OCI-LY3 (cell line): ENCODE measurements at regions not wholly inside any gene's neighbourhood (a gene's known extent, or its start where the extent isn't known, plus 50 kb on each side); places are given as distances from the start of the nearest gene placed in this dataset.
"Not testable (repeated sequence)": the region's sequence is repeated elsewhere in the genome, so short reads cannot be mapped to it uniquely, and the experiment has no call there.

Experiments
- H2AFZ ChIP-seq: fragments of 200-600, 300-600 bp; shearing (Covaris generic); 2 replicates; pipeline ENCODE4 v1.6.0; 2014; ENCODE audit warnings: antibody characterized with exemption, low read depth, low read length
- H3K27ac ChIP-seq: fragments of 200-600, 300-600 bp; sonication (generic); 2 replicates; pipeline ENCODE4 v1.5.1; 2014; ENCODE audit warnings: mild to moderate bottlenecking, low read length, moderate library complexity, mixed read lengths
- H3K27me3 ChIP-seq: fragments of 200-600, 300-600 bp; sonication (generic); 2 replicates; pipeline ENCODE4 v1.6.1; 2014; ENCODE audit warnings: low read depth, low read length, mixed read lengths
- H3K36me3 ChIP-seq: fragments of 200-600, 300-600 bp; sonication (generic); replicated peaks from 2 replicates; pipeline ENCODE3; 2014; ENCODE audit warnings: low read depth, low read length, mixed read lengths
- H3K4me1 ChIP-seq: fragments of 300-600, 200-600 bp; sonication (generic); 2 replicates; pipeline ENCODE4 v1.6.1; 2014; ENCODE audit warnings: low read length, mixed read lengths
- H3K4me2 ChIP-seq: fragments of 200-600, 300-600 bp; sonication (generic); 2 replicates; pipeline ENCODE4 v1.6.1; 2014; ENCODE audit warnings: low read length, mixed read lengths
- H3K4me3 ChIP-seq: fragments of 300-600, 200-600 bp; sonication (generic); 2 replicates; pipeline ENCODE4 v1.5.1; 2014; ENCODE audit warnings: antibody characterized with exemption, mild to moderate bottlenecking, low read length, moderate library complexity
- H3K79me2 ChIP-seq: fragments of 300-600, 200-600 bp; shearing (Covaris generic); 2 replicates; pipeline ENCODE4 v1.6.1; 2014; ENCODE audit warnings: mild to moderate bottlenecking, low read length, mixed read lengths
- H3K9ac ChIP-seq: fragments of 300-600, 200-600 bp; shearing (Covaris generic); 2 replicates; pipeline ENCODE4 v1.6.0; 2014; ENCODE audit warnings: mild to moderate bottlenecking, low read length, moderate library complexity
- H3K9me3 ChIP-seq: fragments of 200-600, 300-600 bp; shearing (Covaris generic); 2 replicates; pipeline ENCODE4 v1.6.1; 2014; ENCODE audit warnings: low read length, mixed read lengths; ENCODE audit not compliant: insufficient read depth
- H4K20me1 ChIP-seq: fragments of 200-600, 300-600 bp; sonication (generic); 2 replicates; pipeline ENCODE4 v1.6.1; 2016; ENCODE audit warnings: low read length, mixed read lengths; ENCODE audit not compliant: insufficient read depth
- EZH2phosphoT487 ChIP-seq: fragments of 200-600 bp; shearing (Covaris generic); IDR thresholded peaks from 2 replicates; pipeline ENCODE4 v1.6.1; 2018; ENCODE audit warnings: antibody characterized with exemption, mixed run types, low read depth
- TF ChIP-seq, protein P1 (sequence below): fragments of 200-600, 300-600 bp; sonication (generic); IDR thresholded peaks from 2 replicates; pipeline ENCODE4 v1.5.1; 2014; ENCODE audit warnings: antibody characterized with exemption, low read length, low read depth

DNA sequence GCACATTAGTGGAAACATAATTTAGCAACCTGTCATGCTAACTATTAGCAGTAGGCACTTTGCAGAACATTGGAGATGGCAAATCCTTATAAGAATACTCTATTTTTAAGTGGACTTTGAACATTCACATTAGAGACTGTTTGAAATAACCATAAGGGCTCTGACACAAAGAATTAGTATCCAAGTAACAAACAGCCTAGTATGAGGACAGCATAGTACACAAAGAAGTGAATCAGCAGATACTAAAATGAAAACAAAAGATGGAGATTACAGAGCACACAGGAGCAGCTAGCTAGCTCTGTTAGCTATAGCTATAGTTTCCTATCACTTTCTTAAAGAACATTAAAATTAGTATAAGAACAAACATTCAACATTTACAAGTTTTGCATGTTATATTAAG is 256.3 kb upstream of the SPOPL start:
- Histone ChIP-seq H3K4me3 (no peak overlapping the region), H3K36me3 (no peaks in the 10 kb centered on the region), H3K79me2 (no peaks in the 10 kb centered on the region), H3K27me3 (no peaks in the 10 kb centered on the region), H3K4me2 (no peak overlapping the region), H4K20me1 (no peaks in the 10 kb centered on the region), H3K4me1 (no peaks in the 10 kb centered on the region), H3K9me3 (no peaks in the 10 kb centered on the region), H3K9ac (no peak overlapping the region), H2AFZ (no peak overlapping the region), H3K27ac (no peak overlapping the region)
- no peak for TF ChIP-seq EZH2phosphoT487
- TF ChIP-seq, protein P1, sequence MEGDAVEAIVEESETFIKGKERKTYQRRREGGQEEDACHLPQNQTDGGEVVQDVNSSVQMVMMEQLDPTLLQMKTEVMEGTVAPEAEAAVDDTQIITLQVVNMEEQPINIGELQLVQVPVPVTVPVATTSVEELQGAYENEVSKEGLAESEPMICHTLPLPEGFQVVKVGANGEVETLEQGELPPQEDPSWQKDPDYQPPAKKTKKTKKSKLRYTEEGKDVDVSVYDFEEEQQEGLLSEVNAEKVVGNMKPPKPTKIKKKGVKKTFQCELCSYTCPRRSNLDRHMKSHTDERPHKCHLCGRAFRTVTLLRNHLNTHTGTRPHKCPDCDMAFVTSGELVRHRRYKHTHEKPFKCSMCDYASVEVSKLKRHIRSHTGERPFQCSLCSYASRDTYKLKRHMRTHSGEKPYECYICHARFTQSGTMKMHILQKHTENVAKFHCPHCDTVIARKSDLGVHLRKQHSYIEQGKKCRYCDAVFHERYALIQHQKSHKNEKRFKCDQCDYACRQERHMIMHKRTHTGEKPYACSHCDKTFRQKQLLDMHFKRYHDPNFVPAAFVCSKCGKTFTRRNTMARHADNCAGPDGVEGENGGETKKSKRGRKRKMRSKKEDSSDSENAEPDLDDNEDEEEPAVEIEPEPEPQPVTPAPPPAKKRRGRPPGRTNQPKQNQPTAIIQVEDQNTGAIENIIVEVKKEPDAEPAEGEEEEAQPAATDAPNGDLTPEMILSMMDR, result no peak

DNA sequence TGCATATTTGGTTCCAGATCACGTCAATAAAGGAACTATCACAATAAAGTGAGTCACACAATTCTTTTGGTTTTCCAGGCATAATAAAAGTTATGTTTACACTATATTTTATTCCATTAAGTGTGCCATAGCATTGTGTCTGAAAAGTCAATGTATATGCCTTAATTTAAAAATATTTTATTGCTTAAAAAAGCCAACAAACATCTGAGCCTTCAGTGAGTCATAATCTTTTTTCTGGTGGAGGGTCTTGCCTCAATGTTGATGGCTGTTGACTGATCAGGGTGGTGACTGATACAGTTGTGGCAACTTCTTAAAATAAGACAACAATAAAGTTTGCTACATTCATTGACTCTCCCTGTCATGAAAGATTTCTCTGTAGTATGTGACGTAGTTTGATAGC is 254.3 kb upstream of the SPOPL start:
- Histone ChIP-seq H2AFZ (no peak overlapping the region), H3K36me3 (no peaks in the 10 kb centered on the region), H3K4me3 (no peak overlapping the region), H3K9me3 (no peaks in the 10 kb centered on the region), H4K20me1 (no peaks in the 10 kb centered on the region), H3K27me3 (no peaks in the 10 kb centered on the region), H3K79me2 (no peaks in the 10 kb centered on the region), H3K27ac (no peak overlapping the region), H3K9ac (no peak overlapping the region), H3K4me1 (no peaks in the 10 kb centered on the region), H3K4me2 (no peak overlapping the region)
- TF ChIP-seq, protein P1, result no peak
- no peak for TF ChIP-seq EZH2phosphoT487

DNA sequence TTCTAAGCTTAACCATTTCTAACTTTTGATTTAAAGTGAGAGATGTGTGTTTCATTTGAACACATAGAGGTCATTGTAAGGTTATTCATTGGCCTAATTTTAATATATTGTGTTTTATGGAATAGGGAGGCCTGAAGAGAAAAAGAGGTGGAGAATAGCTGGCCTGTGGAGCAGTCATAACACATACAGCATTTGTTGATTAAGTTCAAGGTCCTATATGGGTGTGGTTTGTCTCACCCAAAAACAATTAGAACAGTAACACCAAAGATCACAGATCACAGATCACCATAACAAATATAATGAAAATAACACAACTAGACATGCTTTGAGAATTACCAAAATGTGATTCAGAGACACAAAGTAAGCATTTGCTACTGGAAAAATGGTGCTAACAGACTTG is 252.4 kb upstream of the SPOPL start:
- Histone ChIP-seq H3K27ac (no peak overlapping the region), H3K4me3 (no peak overlapping the region), H3K4me1 (no peaks in the 10 kb centered on the region), H3K9me3 (no peaks in the 10 kb centered on the region), H4K20me1 (no peaks in the 10 kb centered on the region), H3K9ac (no peak overlapping the region), H3K79me2 (no peaks in the 10 kb centered on the region), H3K36me3 (no peaks in the 10 kb centered on the region), H3K4me2 (no peak overlapping the region), H3K27me3 (no peaks in the 10 kb centered on the region), H2AFZ (no peak overlapping the region)
- TF ChIP-seq, protein P1, result no peak
- TF ChIP-seq EZH2phosphoT487, result no peak

DNA sequence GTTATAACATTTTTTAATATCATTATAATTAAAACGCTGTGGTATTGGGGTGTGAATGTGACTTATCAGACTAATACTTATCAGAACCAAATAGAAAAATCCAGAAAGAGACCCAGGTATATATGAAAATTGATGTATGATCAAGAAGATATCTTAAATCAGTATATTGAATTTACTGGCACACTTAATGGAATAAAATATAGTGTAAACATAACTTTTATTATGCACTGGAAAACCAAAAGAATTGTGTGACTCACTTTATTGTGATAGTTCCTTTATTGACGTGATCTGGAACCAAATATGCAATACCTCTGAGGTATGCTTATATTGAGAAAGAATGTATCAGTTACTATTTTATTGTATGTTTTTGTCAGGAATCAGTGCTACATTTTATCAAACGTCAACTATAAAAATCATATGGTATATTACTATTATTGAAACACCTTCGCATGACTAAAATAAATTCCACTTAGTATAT is 250.7 kb upstream of the SPOPL start:
- not testable (repeated sequence) for H4K20me1 ChIP-seq, H3K4me3 ChIP-seq, H2AFZ ChIP-seq, H3K79me2 ChIP-seq, H3K4me2 ChIP-seq, H3K27ac ChIP-seq, H3K9ac ChIP-seq, H3K36me3 ChIP-seq, H3K4me1 ChIP-seq, H3K9me3 ChIP-seq, H3K27me3 ChIP-seq

DNA sequence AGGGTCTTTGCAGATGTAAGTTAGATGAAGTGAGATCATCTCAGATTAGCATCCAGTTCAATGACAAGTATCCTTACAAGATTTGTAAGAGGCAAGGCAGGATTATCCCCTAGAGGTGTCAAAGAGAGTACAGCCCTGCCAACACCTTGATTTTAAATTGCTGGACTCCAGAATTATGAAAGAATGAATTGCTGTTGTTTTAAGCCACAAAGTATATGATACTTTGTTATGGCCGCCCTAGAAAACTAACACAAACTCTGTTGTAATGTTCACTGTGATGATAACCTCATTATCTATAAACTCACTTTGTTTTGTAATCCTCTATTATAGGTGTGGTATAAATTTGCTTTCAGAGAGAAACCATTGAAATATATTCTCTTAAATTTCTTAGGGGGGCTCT is 249.0 kb upstream of the SPOPL start:
- Histone ChIP-seq H3K9ac (no peak overlapping the region), H4K20me1 (no peaks in the 10 kb centered on the region), H3K27me3 (no peaks in the 10 kb centered on the region), H3K79me2 (no peaks in the 10 kb centered on the region), H3K4me3 (no peak overlapping the region), H3K36me3 (no peaks in the 10 kb centered on the region), H3K4me1 (no peaks in the 10 kb centered on the region), H3K27ac (no peak overlapping the region), H3K4me2 (no peak overlapping the region), H2AFZ (no peak overlapping the region), H3K9me3 (no peaks in the 10 kb centered on the region)
- no peak for TF ChIP-seq EZH2phosphoT487
- TF ChIP-seq, protein P1, result no peak
